HEK293T (cell line): ENCODE measurements at regions not wholly inside any gene's neighbourhood (a gene's known extent, or its start where the extent isn't known, plus 50 kb on each side); places are given as distances from the start of the nearest gene placed in this dataset.

Source experiments
- ARNT ChIP-seq: fragments of 450-650 bp; IDR thresholded peaks from 2 replicates; pipeline ENCODE4 v1.6.1; 2017; ENCODE audit warnings: mild to moderate bottlenecking
- BHLHE40 ChIP-seq: fragments of 450-650 bp; IDR thresholded peaks from 2 replicates; pipeline ENCODE4 v1.6.1; 2016; ENCODE audit warnings: mild to moderate bottlenecking, moderate library complexity, borderline replicate concordance
- FOXA1 ChIP-seq: fragments of 450-650 bp; IDR thresholded peaks from 2 replicates; pipeline ENCODE4 v1.6.1; 2016; ENCODE audit warnings: mild to moderate bottlenecking
- FOXM1 ChIP-seq: fragments of 450-650 bp; IDR thresholded peaks from 2 replicates; pipeline ENCODE4 v1.6.1; 2017; ENCODE audit warnings: mild to moderate bottlenecking, borderline replicate concordance
- SP1 ChIP-seq: fragments of 450-650 bp; IDR thresholded peaks from 2 replicates; pipeline ENCODE4 v1.6.1; 2017
- TARDBP ChIP-seq: fragments of 450-650 bp; IDR thresholded peaks from 2 replicates; pipeline ENCODE4 v1.6.1; 2016

GRCh38 chr6:81246200-81246599 is 506.3 kb downstream of the TENT5A start:
- no peak for TF ChIP-seq ARNT
- no peak for TF ChIP-seq FOXM1
- no peak for TF ChIP-seq BHLHE40
- TF ChIP-seq SP1, result no peak
- no peak for TF ChIP-seq TARDBP
- TF ChIP-seq FOXA1, result no peak
